ENCODE measurements at regions not wholly inside any gene's neighbourhood (a gene's known extent, or its start where the extent isn't known, plus 50 kb on each side); places are given as distances from the start of the nearest gene placed in this dataset.

DNA sequence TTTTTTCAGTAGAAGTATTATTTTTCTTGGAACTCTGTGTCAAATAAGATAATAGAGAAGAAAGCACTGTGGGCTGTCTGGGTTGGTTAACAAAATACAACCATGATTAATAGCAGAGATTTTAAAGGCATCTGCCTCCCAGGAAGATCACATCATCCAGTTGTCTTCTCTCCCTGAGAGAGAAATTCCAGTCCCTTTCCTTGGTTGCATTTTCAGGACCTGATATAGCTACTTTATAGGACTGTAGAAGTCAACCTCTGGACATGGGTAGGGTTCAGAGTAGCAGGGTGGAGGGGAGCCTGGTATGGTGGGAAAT lies 309.9 kb upstream of the IGFBP3 start:
- TF ChIP-seq, protein P1, sequence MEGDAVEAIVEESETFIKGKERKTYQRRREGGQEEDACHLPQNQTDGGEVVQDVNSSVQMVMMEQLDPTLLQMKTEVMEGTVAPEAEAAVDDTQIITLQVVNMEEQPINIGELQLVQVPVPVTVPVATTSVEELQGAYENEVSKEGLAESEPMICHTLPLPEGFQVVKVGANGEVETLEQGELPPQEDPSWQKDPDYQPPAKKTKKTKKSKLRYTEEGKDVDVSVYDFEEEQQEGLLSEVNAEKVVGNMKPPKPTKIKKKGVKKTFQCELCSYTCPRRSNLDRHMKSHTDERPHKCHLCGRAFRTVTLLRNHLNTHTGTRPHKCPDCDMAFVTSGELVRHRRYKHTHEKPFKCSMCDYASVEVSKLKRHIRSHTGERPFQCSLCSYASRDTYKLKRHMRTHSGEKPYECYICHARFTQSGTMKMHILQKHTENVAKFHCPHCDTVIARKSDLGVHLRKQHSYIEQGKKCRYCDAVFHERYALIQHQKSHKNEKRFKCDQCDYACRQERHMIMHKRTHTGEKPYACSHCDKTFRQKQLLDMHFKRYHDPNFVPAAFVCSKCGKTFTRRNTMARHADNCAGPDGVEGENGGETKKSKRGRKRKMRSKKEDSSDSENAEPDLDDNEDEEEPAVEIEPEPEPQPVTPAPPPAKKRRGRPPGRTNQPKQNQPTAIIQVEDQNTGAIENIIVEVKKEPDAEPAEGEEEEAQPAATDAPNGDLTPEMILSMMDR (conservative IDR thresholded peaks at IDR 0.05; ENCODE audit: low read depth, low read length): no peak
- no peak for TF ChIP-seq USF2 (IDR thresholded peaks at IDR 0.05; ENCODE audit: low read depth, low read length)
- TF ChIP-seq RCOR1 (IDR thresholded peaks at IDR 0.05; ENCODE audit: insufficient replicate concordance, low read length): no peak
- no peak for TF ChIP-seq POLR2A (IDR thresholded peaks at IDR 0.05; ENCODE audit: low read depth, low read length)

Measured in IMR-90 (cell line).